ENCODE measurements at regions not wholly inside any gene's neighbourhood (a gene's known extent, or its start where the extent isn't known, plus 50 kb on each side); places are given as distances from the start of the nearest gene placed in this dataset.

DNA sequence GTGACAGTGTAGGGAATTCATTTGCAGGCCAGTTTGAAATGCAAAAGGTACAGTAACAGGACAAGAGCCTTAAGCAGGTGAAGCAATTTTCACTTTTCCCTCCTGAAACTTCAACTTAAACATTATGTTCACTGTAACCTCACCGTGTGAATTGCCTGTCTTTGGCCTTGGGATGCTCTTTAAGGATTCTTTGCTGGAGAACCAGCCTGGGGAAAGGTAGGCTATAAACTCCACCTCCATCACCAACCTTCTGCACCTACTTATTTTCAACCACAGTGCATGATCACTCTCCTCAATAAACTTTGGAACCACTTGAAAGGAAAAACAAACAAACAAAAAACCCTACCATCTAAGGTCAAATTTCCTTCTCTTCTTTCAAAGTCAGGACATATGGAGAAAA is 300.5 kb downstream of the TLE1 start:
- DNase-seq: no peak

GRCh38 chr9:81387360-81388106 is 301.8 kb downstream of the TLE1 start:
- DNase-seq: no peak

- DNase-seq: no peak
Observed at GRCh38 chr9:81384911-81385310, 304.4 kb downstream of the TLE1 start.

DNA sequence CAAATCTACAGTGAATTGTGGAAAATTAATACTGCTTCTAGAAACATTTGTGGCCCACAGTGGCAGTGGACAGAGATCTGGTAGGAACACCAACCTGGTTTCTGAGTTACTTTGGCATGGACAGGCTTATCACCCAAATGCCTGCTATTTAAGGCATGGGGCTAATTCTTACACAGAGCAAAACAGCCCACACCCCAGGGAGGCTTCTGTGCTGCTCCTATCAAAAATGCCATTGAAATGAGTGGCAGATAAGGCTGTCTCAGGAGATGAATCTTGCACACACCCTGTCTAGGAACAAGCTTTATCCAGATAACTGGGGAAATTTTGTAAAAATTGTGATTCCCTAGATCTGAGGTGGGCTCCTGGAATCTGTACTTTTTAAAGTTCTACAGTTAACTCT is 307.1 kb downstream of the TLE1 start:
- DNase-seq: no peak

- DNase-seq: no peak
Observed at GRCh38 chr9:81381694-81382093, 307.7 kb downstream of the TLE1 start.

DNA sequence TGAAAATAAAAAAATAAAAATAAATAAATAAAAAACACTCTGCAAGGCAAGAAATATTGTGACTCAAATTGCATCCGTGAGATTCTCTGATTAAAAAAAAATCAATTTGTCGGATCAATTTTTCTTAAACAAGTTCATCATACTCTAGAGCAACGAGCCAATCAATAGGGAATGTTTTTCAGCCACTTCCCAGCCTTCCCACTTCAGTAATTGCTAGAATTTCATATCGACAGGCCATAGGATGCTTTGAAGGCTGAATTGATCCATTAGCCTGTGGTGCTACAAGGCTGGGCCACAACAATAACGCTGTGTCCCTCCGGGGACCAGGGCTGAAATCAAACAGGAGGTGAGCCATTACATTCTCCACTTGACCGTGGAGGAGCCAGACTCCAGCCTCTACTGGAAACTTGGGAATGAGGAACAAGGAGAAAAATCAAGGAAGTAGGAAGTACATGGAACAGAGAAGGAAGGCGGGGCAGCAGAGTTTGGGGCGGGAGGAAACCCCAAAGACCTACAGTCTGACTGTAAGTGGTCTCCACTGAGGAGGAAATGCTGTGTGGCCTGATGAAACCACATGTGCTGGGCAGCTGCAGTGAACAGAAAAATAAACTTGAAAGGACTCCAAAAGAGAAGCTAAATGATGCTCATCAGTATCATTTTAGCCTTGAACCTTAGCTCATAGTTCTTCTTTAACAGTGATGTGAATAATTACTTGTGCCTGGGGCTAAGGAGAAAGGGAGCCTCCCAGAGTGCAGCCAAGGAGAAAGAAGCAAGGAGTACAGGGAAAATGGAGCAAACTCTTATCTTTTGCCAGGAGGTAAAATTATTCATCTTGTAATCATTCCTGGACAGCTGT is 308.6 kb downstream of the TLE1 start:
- DNase-seq: no peak

GRCh38 chr9:81379655-81380054 is 309.7 kb downstream of the TLE1 start:
- no peak for DNase-seq

DNA sequence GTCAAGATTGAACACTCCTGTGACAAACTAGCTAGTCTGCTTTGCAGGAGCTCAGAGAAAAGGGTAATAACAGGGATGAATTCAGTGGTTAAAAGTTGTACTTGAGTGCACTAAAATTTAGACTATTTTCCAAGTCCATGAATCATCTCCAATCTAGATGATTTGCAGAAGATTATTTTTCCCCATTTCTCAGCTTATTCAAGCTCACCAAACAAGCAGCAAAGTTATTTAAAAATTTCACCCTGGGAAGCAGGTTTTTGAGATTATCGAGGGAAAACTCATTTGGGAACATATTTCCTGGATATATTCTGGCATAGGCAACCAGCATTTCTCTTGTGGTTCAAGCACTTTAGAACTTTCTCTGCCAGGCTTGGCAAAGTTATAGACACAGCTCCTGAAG is 311.4 kb downstream of the TLE1 start:
- no peak for DNase-seq

DNA sequence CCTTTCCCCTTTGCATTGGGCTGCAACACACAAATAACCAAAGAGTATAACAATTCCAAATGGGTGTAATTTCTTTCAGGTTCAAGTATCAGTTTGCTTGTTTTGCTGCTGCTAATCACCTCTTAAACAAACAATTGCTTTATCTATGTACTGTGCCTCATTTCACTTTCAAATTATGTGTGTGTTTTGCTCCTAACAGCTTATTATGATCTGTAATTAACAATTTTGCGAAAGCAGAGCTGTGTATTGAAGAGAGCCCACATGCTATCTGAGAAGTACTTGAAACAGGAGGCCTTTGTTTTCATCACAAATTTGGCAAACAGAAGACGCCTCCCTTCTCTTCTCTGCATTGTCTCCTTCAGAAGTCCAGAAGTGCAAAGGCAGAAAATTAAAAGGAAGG is 312.0 kb downstream of the TLE1 start:
- DNase-seq: no peak

GRCh38 chr9:81375187-81376100 is 313.9 kb downstream of the TLE1 start:
- DNase-seq: no peak

DNA sequence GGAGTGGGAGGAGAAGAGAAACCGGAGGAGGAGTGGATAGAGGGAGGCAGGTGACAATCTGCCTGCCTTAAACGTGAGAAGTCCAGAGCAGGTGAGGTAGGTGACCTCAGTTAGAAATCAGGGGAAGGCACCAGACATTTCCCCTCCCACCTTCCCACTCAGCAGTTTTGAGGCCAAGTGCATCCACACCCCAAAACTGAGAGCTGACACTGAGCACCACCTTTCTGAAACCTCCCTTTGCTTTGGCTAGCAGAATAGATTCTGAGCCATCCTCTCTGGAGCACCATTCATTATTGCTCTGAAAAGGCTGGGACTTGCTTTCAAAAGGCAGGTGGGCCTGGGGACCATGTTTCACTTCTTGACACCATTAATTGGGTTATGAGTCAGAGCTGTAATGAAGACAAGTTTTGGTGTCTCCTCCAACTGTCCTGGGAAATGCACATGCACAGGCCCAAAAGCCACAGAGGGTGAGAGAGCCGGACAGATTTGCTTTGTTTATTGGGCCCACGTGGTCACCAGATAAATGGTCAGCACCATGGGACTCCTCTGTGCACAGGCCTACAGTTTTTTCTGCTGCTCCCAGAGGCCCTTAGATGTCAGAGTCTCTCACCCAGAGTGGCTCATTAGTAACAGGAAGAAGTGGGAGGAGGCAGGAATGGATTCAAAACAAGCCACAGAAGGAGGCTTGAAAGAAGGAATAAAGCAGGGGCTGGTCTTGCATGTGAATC is 314.7 kb downstream of the TLE1 start:
- DNase-seq: no peak

DNA sequence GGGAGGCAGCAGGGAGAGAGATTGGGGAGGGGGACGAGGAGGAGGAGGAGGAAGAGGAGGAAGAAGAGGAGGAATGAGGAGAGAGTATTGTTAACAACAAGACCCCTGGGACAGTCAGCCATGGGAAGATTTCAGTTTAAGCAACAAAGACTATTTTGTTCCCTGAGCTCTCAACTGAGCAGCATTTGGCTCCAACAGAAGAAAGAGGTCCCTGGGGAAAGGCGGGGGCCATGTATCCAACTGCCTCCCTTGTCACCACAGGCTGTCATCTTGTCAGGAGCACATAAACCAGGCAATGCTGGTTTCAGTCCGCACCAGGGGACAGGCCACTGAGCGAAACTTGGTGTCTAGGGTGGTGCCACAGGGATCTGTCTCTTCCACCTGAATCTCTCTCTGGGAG is 316.1 kb downstream of the TLE1 start:
- DNase-seq: no peak

DNA sequence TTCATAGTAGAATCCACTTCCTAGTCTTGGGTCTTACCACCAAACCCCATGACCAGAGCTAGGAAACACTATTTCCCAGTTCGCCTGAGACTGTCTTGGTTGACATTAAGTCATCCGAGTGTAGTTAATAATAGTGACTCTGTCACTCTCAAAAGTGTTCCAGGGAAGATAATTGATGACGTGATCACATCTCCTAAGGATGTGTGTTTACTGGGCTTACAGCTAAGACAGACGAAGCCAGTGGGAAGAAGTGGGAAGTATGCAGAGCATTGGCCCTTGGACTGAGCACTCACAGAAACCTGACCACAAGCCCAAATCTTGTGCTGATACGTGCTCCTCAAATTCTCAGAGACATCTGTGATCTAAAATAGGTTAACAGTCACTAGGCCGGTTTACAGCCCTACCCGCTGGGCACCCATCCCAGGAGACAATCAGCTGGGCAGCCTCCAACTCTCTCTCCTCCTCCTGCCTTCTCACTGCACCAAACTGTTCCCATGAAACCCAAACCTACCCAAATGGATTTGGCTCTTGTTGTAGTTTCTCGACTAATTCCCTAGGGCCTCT is 316.6 kb downstream of the TLE1 start:
- no peak for DNase-seq

DNA sequence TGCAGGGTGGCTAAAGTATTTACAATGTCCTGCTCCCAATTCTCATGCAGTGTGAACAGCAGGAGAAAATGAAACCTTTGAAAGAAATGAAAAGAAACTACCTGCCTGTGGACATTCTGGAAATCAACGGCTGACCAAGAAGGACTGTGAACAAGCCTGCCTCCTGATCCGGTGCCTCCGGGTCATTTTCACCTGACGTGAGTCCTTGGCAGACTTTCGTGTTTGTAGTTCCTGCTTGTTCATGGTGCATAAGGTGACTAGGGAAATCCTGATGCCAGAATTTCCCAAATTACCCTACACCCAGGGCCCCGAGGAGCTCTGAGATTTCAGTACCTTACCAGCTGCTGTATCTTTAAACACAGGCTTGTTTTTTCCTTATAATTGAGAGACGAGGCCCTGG is 317.5 kb downstream of the TLE1 start:
- DNase-seq: no peak

- DNase-seq: no peak
Observed at GRCh38 chr9:81370650-81371049, 318.7 kb downstream of the TLE1 start.

DNA sequence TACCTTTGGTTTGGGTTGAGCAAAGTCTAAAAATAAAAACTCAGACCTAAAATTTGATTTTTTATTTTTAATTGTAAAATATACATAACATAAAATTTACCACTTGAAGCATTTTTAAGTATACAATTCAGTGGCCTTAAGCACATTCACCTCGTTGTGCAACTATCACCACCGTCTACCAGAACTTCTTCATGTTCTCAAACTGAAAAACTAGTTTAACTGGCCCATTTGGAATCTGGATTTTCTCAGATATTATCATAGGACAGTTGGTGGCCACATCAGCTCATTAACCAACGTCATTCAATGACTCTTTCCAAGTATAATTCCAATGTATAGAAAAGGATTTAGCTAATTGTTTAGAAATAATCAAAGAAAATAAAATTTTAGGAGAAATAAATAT is 319.3 kb downstream of the TLE1 start:
- DNase-seq: no peak

- DNase-seq: no peak
Observed at GRCh38 chr9:81369121-81369520, 320.2 kb downstream of the TLE1 start.

- DNase-seq: no peak
Observed at GRCh38 chr9:81363916-81364480, 325.3 kb downstream of the TLE1 start.

GRCh38 chr9:81361296-81361695 is 328.1 kb downstream of the TLE1 start:
- no peak for DNase-seq

GRCh38 chr9:81351166-81351565 is 338.2 kb downstream of the TLE1 start:
- no peak for DNase-seq

DNA sequence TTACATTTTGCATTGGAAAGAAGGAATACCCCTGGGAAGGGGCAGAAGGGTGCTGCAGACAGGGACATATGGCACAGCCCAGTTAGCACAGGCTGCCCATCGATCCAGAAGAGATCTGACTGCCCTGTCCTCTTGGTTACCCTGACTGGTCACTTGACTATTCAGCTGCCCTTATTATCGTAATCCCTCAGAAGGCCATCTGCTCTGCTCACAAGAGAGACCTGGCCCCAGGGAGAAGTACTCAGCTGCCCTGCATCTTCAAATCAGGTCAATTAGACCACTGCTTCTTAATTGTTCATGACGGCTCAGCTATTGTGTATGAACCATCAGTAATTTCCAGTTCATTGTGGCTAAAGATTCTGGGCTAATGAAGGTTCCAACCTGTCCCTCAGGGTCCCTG is 345.0 kb downstream of the TLE1 start:
- no peak for DNase-seq

DNA sequence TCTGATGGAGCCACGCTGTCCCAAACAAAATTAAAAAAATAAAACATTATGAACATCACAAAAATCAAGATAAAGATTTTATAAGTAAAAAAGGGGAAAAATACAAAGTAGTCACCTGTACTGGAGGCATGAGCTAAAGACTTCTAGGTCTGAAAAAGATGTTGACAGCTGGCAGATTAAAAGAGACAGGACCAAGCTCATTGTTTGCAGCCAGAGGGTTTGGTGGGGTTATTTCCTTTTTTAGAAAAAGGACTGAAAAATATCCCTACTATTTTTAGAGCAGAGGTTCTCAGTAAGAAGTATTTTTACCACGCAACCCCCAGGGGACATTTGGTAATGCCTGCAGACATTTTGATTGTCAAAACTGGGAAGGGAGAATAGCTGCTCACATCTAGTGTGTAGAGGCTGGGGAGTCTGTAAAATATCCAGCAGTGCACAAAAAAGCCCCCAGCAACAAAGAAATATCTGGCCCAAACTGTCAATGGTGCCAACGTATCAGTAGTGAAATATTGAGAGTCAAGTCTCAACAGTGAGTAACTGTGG is 353.4 kb downstream of the TLE1 start:
- DNase-seq: no peak
